ENCODE measurements at regions not wholly inside any gene's neighbourhood (a gene's known extent, or its start where the extent isn't known, plus 50 kb on each side); places are given as distances from the start of the nearest gene placed in this dataset.

DNA sequence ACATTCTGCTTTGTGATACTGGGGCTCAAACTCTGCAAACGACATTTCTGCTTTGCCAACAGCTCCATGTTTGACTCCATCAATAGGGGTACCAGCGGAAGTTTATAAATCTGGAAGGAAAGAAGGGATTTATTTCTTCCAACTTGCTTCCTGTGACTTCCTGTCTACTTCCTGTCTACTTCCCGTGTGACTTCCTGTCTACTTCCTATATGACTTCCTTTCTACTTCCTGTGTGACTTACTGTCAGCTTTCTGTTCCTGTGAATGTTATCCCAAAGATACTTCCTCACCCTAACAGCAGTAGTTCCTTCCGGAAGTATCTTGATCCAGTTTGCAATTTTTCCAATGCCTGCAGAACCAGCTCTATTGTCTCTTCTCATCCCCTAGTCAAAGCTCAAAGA is 52.0 kb upstream of the MBOAT2 start:
- peaks cover 6% of the 10 kb centered on the region for H3K4me1 Mint-ChIP-seq
- DNase-seq (ENCODE audit: low spot score in 2 of 2): no peak
- no peak for ATAC-seq
- H3K9me3 Mint-ChIP-seq: peaks cover 4% of the 10 kb centered on the region
- no peak overlapping the region for H3K4me3 Mint-ChIP-seq
- H3K27ac Mint-ChIP-seq: no peak overlapping the region
- no peaks in the 10 kb centered on the region for H3K36me3 Mint-ChIP-seq

DNA sequence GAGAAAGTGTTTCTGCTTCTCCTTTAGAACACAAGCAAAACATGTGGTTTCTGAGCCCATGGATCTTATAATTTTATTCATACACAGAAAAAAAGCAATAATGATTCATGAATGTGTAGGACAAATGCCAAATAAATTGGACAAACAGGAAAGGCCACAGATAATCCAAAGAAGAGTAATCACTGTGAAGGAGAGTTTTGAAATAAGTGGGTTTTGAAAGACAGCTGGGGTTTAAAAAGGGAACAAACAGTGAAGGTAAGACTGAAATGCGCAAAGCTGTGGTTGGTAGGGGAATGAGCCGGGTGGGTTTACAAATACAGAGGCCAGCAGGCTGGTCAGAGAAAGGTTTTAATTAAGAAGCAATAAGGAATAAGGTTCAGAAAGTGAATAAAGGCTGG is 50.0 kb upstream of the MBOAT2 start:
- peaks cover 6% of the 10 kb centered on the region for H3K4me1 Mint-ChIP-seq
- DNase-seq (ENCODE audit: low spot score in 2 of 2) (no peak), ATAC-seq (no peak)
- no peak overlapping the region for H3K27ac Mint-ChIP-seq
- H3K9me3 Mint-ChIP-seq: peaks cover 4% of the 10 kb centered on the region
- no peaks in the 10 kb centered on the region for H3K36me3 Mint-ChIP-seq
- no peak overlapping the region for H3K4me3 Mint-ChIP-seq

Measured in stimulated activated effector memory CD8-positive, alpha-beta T cell treated with anti-CD3 and anti-CD28 coated beads, Interleukin-12 subunit alpha, Interleukin-12 subunit beta, amount 100 ng/mL, for 72 hours (primary cell).